Activated T-cell treated with anti-CD3 and anti-CD28 coated beads, Interleukin-2, amount 50 U/mL, for 48 hours (primary cell): ENCODE measurements at regions not wholly inside any gene's neighbourhood (a gene's known extent, or its start where the extent isn't known, plus 50 kb on each side); places are given as distances from the start of the nearest gene placed in this dataset.
A peak's percentile ranks its signal among the peaks of the same experiment; 100 is the strongest.
"Not testable (repeated sequence)": the region's sequence is repeated elsewhere in the genome, so short reads cannot be mapped to it uniquely, and the experiment has no call there.

Experiments
- DNase-seq, 2 experiments: peaks; one replicate each; pipeline ENCODE4 v3.0.0-alpha.2; 2020

- DNase-seq: no peak
Measured at GRCh38 chrX:124720532-124720931, 374.2 kb downstream of the SH2D1A start.

DNA sequence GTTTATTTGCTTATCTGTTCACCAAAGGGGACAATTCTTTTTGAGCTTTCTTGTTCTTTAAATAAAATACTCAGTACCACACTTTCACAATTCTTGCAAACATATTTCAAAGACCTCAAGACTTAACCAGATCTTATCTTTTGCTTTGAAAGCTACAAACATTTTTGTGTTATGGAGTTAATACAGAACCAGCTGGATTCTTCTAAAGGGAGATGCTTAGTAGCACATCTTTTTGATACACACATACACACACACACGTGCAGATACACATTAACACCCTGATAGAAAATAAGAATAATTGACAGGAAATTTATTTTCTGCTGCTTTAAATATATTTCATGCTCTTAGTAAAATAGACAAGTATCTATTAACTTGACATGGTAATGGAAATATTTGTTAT lies 379.1 kb downstream of the SH2D1A start:
- no peak for DNase-seq

- DNase-seq: no peak
Measured at GRCh38 chrX:124726292-124726691, 379.9 kb downstream of the SH2D1A start.

DNA sequence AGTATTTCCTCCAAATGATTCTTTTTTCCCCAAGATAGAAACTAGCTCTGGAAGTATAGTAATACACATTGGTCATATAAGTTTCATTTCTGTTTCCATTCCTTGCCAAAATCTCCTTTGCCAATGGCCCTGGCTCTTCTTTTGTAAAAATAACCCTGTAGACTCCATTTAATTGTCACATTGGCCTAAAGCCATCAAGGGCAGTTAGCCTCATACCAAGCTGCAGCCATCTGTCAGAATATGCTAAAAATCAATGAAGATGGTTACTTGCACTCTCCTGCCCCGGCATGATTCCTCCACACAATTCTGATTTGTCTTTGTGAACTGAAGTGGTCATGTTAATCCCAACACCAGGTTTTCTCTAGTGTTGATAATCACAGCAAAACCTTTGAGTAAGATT lies 380.5 kb downstream of the SH2D1A start:
- no peak for DNase-seq

DNA sequence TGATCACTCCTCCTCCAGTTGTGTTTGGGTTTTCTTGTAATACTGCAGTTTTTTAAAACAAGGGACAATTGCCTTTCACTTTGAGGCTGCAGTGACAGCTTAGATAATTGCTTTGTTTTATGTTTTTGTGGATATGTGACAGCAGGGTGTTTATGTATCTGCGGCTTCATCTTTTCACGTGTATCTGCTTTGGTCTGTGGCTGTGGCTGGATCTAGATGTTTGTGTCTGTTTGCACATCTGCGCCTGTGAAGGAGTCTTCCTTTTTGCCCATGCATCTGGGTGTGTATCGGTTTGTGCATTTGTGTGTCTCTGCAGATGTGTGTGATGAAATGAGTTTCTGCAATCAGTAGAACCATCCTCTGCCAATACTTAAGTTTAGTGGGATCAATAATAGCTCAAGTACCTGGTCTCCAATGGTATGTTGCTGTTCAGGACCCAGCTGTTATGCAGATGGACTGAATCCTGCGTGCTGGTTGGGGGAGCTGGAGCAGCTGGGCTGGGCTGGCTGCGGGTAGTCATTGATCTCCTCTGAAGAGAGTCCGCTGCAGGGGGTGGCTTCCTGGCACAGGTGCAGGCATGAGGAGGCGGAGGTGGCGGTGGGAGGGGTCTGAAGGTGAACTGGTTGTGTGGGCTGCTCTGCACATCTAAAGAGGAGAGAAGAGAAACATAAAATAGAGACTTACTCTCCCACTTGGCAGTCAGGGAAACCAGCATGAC lies 390.3 kb downstream of the SH2D1A start:
- DNase-seq: peak; percentile 39 to 42

DNA sequence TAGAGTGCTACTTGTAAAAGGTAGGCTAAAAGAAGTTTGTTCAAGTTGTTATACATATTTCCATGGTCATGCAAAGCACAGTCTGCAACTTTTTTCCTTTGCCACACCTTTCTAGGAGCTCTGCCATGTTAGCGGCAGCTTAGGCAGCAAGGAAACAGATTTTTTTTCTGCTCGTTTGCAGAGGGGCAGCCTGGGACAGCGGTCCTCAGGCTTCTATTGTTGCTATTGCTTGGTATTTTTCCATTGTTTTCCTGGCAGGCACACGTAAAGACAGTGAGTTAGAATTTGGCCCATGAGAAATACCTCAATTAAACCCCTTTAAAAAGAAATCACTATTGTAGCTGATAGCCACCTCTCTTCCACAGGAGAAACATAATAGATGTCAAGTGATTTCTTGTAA lies 391.4 kb downstream of the SH2D1A start:
- no peak for DNase-seq

GRCh38 chrX:124747295-124747694 lies 400.9 kb downstream of the SH2D1A start:
- no peak for DNase-seq

- no peak for DNase-seq
Measured at GRCh38 chrX:124764354-124764753, 418.0 kb downstream of the SH2D1A start.

DNA sequence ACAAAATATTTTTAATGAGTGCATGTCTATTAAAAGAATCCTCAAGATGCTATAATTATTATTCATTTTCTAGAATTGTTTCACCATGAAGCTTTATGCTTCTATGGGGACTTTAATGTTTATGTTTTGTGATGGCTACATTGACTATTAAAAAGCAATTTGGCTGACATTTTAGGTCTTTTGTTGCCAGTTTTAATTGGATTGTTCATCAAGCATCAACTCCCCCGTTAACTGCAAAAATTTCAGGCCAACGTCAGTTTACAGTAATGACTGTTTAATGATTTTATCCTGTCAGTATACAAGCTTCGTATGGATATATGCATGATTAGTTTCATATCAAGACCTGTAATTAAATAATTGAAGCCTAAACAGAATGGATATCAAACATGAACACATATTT lies 422.8 kb downstream of the SH2D1A start:
- no peak for DNase-seq

GRCh38 chrX:124771292-124771691 lies 424.9 kb downstream of the SH2D1A start:
- DNase-seq: no peak

DNA sequence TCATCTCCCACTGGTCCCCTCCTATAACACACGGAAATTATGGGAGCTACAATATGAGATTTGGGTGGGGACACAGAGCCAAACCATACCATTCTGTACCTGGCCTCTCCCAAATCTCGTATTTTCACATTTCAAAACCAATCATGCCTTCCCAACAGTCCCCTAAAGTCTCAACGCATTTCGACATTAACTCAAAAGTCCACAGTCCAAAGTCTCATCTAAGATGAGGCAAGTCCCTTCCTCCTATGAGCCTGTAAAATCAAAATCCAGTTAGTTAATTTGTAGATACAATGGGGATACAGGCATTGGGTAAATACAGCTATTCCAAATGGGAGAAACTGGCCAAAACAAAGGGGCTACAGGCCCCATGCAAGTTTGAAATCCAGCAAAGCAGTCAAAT lies 441.9 kb downstream of the SH2D1A start:
- DNase-seq: not testable (repeated sequence)

GRCh38 chrX:124789874-124790273 lies 443.5 kb downstream of the SH2D1A start:
- DNase-seq: not testable (repeated sequence)

DNA sequence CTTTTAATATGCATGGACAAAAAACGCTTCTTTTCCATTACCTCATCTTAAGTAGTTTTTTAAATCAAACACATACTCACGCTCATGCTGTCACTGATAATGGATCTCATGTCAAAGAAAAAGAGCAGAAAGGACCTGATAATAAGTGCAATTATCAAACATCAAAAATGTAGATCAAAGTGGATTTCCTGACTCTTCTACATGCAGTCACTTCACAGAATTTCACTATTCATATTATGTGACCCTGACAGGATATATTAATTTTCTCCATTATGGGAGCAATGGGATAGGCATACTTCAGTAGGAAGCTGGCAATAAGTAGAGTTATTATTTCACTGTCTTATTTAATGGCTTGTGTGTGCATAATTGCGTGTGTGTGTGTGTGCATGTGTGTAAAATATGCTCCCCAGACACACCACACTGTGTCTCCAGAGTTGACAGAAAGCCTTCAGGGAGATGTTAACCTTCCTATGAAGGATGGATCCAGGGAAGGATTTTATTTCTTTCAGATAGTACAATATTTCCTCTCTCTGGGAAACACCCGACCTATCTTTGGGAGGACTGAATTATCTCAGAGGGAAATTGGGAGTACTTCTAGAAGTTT lies 445.2 kb downstream of the SH2D1A start:
- no peak for DNase-seq

- DNase-seq: no peak
Measured at GRCh38 chrX:124796989-124797388, 450.6 kb downstream of the SH2D1A start.

DNA sequence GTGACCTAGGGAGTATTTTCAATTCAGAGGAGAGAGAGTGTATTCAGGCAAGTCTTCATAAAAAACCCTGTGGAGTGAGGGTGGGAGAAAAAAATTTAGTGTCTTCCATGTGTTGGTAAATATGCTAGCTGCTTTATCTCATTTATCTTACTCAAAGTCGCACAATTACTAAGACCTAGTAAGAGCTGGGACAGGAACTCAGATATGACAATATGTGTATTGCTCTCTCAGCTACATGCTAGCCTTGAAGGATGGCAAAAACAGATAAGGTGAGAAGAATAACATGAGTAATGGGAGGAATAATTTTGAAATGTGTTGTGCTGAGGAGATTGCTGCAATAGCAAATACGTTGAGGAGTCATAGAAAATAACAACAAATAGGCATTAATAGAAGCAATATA lies 458.6 kb downstream of the SH2D1A start:
- no peak for DNase-seq

DNA sequence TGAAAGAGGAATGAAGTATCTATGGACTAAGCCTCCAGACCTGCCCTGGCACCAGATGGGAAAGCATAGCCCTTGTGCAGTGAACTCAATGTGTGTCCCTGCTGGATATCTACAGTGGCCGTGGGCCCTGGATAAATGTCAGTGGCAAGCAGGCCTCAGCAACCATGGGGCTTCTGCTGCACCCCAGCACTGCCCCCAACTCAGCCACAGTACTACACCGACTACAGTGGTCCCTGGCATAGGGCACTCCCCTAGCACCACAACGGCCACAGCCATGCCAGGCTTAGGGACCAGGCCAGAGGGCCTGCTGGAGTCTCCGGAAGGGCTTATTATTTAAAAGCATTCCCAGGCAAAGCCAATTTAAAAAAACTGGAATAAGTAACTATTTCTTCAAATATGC lies 459.1 kb downstream of the SH2D1A start:
- no peak for DNase-seq

DNA sequence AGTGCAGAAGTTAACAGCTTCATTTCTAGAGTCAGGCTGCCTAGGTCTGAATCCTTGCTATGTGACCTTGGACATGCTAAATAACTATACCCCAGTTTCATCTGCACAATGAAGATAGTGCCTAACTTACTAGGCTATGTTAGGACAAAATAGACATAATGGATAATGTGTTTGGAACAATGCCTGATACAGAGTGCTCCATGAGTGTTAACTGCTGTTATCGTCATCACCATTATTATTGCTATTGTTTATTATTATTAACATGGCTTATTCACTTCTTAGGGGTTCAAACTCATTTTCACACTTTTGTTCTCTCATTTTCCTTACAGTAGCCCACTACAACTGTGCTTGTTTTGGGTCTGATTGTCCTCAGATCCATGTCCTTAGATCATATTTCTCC lies 467.7 kb downstream of the SH2D1A start:
- DNase-seq: no peak

DNA sequence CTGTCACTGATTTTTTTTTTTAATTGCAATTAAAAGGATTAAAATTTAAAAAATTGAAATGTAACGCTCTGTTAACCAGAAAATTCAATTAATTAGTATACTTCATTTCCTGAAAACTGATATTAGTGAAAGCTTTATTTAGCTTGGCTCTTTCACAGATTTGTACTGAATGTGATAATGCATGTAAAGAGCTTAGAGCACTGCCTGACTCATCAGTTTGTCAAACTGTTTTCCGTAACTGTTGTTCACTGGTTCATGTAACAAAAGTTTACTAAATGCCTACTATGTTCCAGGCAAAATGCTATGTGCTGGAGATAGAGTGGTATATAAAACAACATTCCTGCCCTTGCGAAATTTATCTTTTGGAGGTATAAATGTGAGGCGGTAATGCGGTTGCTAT lies 471.7 kb downstream of the SH2D1A start:
- DNase-seq: no peak

DNA sequence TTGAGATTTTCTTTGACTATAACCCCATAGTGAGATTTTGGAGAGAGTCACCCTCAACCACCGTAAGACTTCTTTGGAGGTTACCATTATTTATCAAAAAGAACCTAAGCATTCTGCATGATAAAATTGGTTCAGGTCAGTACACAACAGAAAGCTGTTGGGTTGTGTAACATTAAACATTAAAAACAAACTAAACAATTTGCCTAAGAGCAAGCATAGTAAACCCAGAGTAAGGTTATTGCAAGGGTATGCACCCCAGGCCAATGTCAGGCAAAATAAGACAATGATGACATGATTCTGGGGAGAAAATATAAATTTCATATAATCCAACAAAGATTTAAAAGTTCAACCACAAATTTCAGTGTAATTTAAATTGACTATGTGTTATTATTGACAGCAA lies 472.4 kb downstream of the SH2D1A start:
- DNase-seq: no peak

GRCh38 chrX:124820738-124821137 lies 474.4 kb downstream of the SH2D1A start:
- no peak for DNase-seq

DNA sequence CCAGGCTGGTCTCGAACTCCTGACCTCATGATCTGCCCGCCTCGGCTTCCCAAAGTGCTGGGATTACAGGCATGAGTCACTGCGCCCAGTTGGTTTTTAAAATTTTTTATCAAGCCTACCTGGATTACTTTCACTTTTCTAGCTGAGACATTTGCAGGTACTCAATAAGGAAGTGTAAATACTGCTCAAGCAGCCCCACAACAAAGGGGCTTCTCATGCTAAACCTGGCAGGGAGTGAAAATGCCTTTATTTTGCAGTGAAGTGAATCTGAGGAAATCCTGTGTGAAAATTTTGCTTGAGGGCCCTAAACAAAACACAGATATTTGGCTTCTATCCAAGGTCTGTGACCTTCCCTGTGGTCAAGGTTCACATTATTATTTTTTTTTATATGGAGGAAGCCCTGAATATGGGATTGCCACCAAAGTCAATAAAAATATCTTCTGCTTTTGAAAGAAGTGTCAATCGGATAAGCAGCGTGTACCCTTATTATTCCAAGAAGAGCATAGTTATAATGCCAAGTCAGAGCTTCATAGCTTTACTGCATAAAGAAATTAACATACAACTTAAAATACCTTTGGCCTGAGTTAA lies 481.0 kb downstream of the SH2D1A start:
- DNase-seq: no peak

DNA sequence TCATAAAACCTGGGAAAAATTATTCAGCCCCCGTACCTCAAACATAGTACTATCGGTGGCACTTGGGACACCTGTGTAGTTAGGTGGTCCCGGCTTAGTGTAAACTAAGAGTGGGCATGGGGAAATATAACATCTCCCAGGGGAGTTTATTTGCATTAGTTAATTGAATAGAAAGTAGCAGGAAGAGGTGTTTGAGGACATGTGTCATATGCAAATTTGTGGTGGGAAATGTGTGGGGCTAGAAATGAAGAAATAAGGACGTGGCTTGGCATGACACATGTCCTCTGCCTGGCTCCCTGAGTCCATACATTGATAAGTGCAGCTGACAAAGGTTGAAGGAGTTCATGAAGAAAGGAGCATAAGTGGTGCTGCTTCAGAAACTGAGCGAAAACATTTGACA lies 483.6 kb downstream of the SH2D1A start:
- DNase-seq: peak in 1 of 2 experiments; percentile 16

GRCh38 chrX:124836786-124837185 lies 482.9 kb upstream of the TEX13C start:
- DNase-seq: no peak

GRCh38 chrX:124842205-124842604 lies 477.5 kb upstream of the TEX13C start:
- no peak for DNase-seq

DNA sequence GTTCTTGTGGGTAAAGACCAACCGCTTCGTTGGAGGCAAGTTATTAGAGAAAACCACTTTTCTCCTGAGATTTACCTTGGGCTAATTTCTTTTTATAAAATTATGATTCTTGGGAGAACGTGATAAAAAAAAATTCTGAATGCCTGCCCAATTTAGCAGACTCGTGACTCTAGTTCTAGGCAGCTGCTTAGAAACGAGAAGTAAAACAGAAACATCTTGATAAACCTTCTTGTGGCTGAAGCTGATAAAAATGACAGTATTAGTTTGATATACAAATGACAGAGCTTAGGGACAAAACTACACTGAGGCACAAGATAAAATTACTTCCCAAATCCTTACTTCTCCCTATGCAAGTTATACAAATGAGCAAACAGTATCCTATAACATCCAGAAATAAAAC lies 458.9 kb upstream of the TEX13C start:
- no peak for DNase-seq
